ENCODE measurements at regions not wholly inside any gene's neighbourhood (a gene's known extent, or its start where the extent isn't known, plus 50 kb on each side); places are given as distances from the start of the nearest gene placed in this dataset.

DNA sequence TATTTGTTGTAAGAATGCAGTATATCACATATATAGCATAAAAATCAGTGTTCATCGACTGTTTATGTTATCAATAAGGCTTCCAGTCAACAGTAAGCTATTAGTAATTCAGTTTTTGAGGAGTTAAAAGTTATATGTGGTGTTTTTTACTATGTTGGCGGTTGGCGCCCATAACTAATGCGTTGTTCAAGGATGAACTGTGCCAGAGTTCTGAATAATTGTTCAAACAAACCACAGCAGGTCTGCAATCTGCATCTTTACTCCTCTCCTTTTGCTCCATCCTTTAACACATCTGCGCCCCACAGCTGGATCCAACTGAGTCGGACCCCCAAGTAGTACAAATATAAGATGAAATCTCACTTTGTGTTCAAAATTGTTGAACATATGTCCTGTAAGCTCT is 836.1 kb downstream of the LTN1 start:
- TF ChIP-seq, protein P1, sequence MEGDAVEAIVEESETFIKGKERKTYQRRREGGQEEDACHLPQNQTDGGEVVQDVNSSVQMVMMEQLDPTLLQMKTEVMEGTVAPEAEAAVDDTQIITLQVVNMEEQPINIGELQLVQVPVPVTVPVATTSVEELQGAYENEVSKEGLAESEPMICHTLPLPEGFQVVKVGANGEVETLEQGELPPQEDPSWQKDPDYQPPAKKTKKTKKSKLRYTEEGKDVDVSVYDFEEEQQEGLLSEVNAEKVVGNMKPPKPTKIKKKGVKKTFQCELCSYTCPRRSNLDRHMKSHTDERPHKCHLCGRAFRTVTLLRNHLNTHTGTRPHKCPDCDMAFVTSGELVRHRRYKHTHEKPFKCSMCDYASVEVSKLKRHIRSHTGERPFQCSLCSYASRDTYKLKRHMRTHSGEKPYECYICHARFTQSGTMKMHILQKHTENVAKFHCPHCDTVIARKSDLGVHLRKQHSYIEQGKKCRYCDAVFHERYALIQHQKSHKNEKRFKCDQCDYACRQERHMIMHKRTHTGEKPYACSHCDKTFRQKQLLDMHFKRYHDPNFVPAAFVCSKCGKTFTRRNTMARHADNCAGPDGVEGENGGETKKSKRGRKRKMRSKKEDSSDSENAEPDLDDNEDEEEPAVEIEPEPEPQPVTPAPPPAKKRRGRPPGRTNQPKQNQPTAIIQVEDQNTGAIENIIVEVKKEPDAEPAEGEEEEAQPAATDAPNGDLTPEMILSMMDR (conservative IDR thresholded peaks at IDR 0.05; ENCODE audit: low read depth, low read length), result no peak
- TF ChIP-seq EZH2 (IDR thresholded peaks at IDR 0.05; ENCODE audit: borderline replicate concordance, low read depth, low read length, poor library complexity, severe bottlenecking), result no peak

Measured in A673 (cell line).